ENCODE measurements at regions not wholly inside any gene's neighbourhood (a gene's known extent, or its start where the extent isn't known, plus 50 kb on each side); places are given as distances from the start of the nearest gene placed in this dataset.

- WGBS, 2 donors = 50 to 57% methylated on average over 5 of the region's 5 CpGs
- DNase-seq (ENCODE audit: low spot score in 2 of 2) = no peak
- H3K4me3 ChIP-seq (ENCODE audit: low read depth, poor library complexity, severe bottlenecking) = no peak overlapping the region
- no peak for TF ChIP-seq CTCF (IDR thresholded peaks at IDR 0.05)
- no peak for TF ChIP-seq POLR2A (IDR thresholded peaks at IDR 0.05)
- intact Hi-C loops (cut with DNase I; ENCODE audit: low total_unique reads) = no loop called here
Measured at GRCh38 chr17:15078570-15078969, 186.6 kb downstream of the PMP22 start.

GRCh38 chr17:15076991-15077663, 188.0 kb downstream of the PMP22 start:
- intact Hi-C loops (cut with DNase I; ENCODE audit: low total_unique reads) = no loop called here
- H3K4me3 ChIP-seq (ENCODE audit: low read depth, poor library complexity, severe bottlenecking) = no peak overlapping the region
- no peak for DNase-seq (ENCODE audit: low spot score in 2 of 2)
- TF ChIP-seq CTCF (IDR thresholded peaks at IDR 0.05) = no peak
- no peak for TF ChIP-seq POLR2A (IDR thresholded peaks at IDR 0.05)
- WGBS, 2 donors = 88 to 97% methylated on average over 6 of the region's 6 CpGs

- H3K4me3 ChIP-seq (ENCODE audit: low read depth, poor library complexity, severe bottlenecking) = no peak overlapping the region
- WGBS, 2 donors = 64 to 80% methylated on average over 4 of the region's 4 CpGs
- no peak for DNase-seq (ENCODE audit: low spot score in 2 of 2)
- intact Hi-C loops (cut with DNase I; ENCODE audit: low total_unique reads) = no loop called here
- TF ChIP-seq CTCF (IDR thresholded peaks at IDR 0.05) (no peak), POLR2A (IDR thresholded peaks at IDR 0.05) (no peak)
Measured at GRCh38 chr17:15051933-15052332, 213.2 kb downstream of the PMP22 start.

GRCh38 chr17:15049795-15050160, 215.3 kb downstream of the PMP22 start:
- TF ChIP-seq POLR2A (IDR thresholded peaks at IDR 0.05) (no peak), CTCF (IDR thresholded peaks at IDR 0.05) (no peak)
- intact Hi-C loops (cut with DNase I; ENCODE audit: low total_unique reads) = no loop called here
- no peak overlapping the region for H3K4me3 ChIP-seq (ENCODE audit: low read depth, poor library complexity, severe bottlenecking)
- no peak for DNase-seq (ENCODE audit: low spot score in 2 of 2)
- 71 to 84% methylated on average over 5 of the region's 5 CpGs for WGBS, 2 donors

GRCh38 chr17:15048933-15049794, 216.0 kb downstream of the PMP22 start:
- intact Hi-C loops (cut with DNase I; ENCODE audit: low total_unique reads) = no loop called here

More at GRCh38 chr17:15048933-15049794, 216.0 kb downstream of the PMP22 start:
- no peak for DNase-seq (ENCODE audit: low spot score in 2 of 2)
- 47 to 52% methylated on average over 6 of the region's 6 CpGs for WGBS, 2 donors
- no peak overlapping the region for H3K4me3 ChIP-seq (ENCODE audit: low read depth, poor library complexity, severe bottlenecking)
- TF ChIP-seq CTCF (IDR thresholded peaks at IDR 0.05) (no peak), POLR2A (IDR thresholded peaks at IDR 0.05) (no peak)
